Retina (tissue), 1 donor: ENCODE measurements at regions not wholly inside any gene's neighbourhood (a gene's known extent, or its start where the extent isn't known, plus 50 kb on each side); places are given as distances from the start of the nearest gene placed in this dataset.
A peak's percentile ranks its signal among the peaks of the same experiment; 100 is the strongest.
"Not testable (repeated sequence)": the region's sequence is repeated elsewhere in the genome, so short reads cannot be mapped to it uniquely, and the experiment has no call there.

Experiments used
- DNase-seq: peaks from one replicate; pipeline ENCODE4 v3.0.0-alpha.2; 2016

DNA sequence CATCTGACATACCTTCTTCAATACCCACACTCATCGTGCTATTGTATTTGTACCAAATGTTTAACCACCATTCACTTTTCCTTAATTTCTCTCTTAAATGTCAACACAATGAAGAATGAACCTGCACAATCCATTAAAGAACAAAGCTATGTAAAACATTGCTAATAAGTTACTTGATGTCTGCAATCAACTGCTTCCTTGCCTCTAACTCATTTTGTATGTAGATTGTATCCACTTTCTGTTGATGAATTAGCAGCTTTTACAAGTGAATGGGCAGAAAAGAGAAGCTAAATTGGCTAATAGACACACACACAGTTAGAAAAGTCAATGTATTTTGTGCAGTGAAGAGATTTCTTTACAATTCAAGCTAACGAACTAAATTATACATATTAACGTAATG is 212.5 kb upstream of the NDST3 start:
- DNase-seq = no peak

DNA sequence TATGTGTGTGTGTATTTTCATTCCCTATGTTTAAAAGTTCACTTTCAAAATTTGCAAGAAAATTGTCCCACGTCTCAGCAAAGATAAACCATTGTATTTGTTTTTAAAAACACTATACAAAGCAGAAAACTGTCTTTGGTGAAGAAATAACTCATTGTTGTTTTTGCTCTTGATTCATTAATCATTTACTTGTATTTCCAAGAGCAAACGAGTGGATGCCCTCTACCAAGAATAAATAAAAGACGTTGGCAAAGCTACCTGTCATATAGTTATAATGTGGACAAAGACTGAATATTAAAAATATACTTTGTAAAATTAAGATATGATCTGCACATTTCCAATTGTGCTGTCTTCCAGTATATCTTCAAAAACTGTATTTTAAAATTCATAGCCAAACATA is 210.9 kb upstream of the NDST3 start:
- no peak for DNase-seq

DNA sequence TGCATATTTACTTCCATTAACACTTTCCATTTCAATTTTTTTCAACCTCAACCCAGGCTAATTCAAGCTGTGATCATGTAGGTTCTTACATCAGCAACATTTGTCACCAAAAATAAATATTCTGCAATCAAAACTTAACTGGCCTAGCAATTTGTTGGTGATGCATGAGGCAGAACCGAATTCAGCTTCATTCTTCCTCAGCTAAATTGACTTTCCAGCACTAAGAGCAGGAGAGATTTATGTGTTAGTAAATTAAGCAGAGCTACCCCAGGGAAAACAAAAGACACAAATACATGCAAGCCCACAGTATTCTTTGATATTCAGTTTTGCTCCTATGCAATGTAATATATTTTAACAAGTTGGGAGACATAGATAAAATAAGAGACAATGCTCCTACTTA is 208.7 kb upstream of the NDST3 start:
- no peak for DNase-seq

DNA sequence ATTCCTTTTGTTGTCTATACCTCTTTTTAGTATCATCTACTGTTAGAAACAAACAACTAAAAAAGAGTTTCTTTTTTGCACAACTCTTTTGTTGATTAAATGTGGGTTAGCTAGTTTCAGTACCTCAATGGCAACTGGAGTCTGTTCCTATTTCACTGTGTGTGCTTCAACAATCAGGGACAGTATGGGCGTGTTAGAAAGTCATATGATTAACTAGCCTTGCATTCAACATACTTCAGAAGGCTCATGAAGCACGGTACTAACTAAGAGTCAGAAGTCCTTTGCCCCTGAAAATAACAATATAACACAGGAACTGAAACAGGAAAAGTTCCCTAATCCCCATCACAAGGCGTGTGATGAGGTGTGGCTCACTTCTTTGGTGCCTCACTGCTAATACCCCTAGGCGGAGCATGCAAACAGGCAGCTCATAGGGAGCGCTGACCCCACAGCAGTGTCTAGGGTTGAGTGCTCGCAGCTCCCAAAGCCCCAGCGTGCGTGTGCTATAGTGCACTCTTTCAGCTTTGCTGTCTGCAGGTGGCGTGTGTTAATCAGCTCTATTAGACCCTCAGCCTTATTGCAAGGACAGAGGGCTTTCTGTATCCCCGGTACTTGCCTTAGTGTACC is 203.1 kb upstream of the NDST3 start:
- no peak for DNase-seq

DNA sequence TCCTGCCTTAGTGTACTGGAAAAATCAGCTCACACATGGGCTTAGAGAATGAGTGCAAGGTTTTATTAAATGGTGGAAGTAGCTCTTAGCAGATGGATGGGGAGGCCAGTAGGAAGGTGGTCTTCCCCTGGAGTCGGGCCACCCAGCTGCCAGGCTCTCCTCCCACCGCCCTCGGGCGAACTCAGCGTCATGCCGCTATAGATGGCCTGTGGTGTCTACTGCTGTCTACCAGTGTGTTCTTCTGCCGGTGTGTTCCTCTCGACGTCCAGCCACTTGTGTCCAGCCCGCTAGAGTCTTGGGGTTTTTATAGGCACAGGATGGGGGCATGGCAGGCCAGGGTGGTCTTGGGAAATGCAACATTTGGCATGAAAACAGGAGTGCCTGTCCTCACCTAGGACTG is 198.7 kb upstream of the NDST3 start:
- no peak for DNase-seq

- DNase-seq = peak; percentile 2
Measured at GRCh38 chr4:117844594-117844993, 189.7 kb upstream of the NDST3 start.

DNA sequence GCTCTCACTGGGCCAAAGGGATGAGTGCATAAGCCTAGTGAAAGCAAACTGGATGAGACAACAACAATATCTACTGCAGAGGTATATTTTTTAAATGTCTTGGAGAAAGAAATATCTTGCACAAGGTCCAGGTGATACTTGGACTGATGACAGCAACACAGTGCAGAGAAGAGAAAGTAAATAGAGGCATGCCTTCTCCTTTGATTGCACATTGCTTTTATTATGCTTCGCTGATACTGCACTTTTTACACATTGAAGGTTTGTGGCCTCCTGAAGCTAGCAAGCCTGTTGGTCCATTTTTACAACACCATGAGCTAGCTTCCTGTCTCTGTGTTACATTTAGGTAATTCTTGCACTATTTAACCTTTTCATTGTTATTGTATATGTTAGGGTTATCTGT is 189.0 kb upstream of the NDST3 start:
- DNase-seq = peak; percentile 8

GRCh38 chr4:117847849-117848248 is 186.4 kb upstream of the NDST3 start:
- no peak for DNase-seq

DNA sequence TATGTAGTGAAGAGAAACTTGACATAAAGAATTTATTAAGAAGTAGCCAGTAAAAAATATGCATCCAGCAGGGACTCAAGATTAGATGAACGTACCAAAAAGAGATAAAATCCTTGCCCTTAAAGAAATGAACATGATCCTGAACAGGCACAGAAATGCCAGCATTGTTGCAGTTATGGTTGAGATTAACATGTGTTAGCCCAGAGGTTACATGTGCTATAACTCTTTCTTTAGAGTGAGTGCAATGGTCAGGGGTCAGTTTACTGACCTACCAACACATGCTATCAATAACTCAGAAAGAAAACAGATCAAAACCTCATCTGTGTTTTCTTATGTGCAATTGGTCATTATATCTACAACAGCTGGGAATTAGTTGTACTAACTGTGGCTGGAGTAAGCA is 166.1 kb upstream of the NDST3 start:
- no peak for DNase-seq

- DNase-seq = no peak
Measured at GRCh38 chr4:117873779-117874178, 160.5 kb upstream of the NDST3 start.

DNA sequence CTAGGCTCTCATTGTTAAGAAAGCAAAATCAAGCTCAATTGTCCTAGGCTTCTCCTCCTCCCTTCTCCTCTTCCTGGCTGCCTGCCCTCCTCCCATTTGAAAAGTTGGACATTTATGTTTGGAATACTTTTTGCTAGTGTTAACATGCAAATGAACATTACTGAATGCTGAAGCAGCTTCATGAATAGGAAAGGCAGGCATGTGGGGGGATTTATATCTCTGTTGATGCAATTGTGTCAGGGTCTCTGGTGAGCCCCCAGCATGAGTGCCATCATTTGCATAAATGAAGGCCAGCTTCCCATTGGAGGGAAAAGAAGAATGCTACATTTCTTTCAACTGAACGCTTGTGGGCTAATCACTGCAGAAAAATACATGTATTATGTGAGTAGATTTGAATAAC is 160.1 kb upstream of the NDST3 start:
- no peak for DNase-seq

DNA sequence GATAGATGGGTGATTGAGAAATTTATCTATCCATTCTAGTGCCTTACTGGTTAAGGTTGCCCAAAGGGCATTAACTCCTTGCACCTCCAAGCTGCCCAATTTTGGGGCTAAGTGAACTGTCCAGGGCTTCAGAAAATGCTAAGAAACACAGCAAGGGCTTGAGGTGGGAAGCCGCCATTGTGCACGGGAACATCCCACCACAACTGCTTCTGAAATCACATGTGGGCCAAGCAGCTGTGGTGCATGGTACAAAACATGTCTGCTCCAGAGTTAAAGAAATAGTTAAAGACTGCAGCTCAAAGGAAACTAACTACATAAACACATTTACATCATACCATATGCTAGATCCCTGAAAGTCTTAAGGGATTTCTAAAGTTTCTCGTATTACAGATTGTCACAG is 144.3 kb upstream of the NDST3 start:
- no peak for DNase-seq

DNA sequence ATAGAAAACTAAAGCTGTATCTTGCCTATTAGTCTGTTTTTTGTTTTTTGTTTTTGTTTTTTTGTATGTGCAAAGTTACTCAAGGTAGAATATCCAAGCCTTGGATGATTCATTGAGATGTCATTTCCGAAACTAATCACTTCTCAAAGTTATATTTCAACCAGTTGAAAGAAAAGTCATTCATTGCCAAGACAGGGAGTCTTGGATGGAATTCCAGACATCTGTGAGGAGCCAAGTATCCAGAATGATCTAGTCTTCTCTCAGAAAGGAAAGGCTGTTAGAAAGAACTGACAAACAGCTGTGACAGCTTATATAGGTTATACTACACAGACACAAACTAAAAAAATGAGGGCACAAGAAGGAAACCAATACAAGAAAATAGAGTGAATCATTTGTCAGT is 141.1 kb upstream of the NDST3 start:
- no peak for DNase-seq

GRCh38 chr4:117898496-117898895 is 135.8 kb upstream of the NDST3 start:
- no peak for DNase-seq

GRCh38 chr4:117900832-117901231 is 133.5 kb upstream of the NDST3 start:
- no peak for DNase-seq

GRCh38 chr4:117907646-117908045 is 126.6 kb upstream of the NDST3 start:
- no peak for DNase-seq

DNA sequence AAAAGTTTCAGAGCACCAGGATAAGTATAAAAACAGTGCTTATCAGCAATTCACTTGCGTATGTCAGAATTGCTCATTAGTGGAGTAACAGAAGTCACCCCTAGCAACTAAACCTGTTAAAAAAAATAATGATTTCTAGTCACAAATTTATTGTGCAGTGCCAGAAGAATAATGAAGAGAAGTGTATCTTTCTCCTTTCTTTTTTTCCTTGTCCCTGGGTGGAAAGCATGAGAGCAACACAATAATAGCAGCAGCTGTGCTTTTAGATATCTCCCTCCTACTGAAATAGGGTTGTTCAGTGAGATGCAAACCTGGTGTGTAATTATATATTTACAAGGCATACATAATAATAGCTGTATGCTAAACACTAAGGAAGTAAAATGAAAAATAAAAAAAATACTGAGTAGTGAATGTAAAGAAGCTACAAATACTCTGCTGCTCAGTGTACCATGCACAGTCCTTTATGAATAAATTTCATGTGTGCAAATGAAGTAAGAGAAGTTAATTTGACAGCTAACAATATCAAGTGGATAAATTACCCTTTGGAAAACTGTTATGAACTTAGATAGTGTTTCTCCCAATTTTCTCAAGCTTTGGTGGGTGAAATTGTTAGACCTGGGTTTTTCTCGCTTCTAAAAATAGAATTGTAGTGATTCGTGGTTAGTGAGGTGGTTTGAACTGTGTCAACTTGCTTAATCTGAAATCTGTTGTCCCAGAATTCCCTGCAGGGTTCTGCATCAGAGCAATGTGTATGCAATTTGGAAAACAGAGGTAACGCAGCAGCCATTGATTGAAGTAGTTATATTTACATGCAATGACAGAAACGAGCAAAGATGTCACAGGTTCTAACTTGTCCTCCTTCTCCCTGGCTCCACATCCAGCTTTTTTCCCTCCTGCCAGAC is 125.7 kb upstream of the NDST3 start:
- DNase-seq = peak; percentile 5

DNA sequence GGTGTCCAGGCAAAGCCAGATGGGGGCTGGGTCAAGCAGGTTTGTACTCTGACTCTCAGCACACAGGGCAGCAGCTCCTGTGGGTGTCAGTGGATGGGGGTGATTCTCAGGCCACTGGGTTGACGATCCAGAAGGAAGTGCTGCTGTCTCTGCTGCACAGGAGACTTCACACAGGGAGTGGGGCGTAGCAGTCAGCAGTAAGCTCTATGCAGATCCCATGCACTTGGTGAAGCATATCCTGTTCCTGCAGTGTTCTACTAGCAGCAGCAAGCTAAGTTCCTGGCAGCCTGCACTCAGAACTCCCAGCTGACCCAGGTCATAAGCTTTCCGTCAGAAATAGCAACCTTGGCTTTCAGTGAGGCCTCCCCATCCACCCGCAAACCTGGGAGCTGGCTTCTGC is 117.6 kb upstream of the NDST3 start:
- DNase-seq = no peak

- not testable (repeated sequence) for DNase-seq
Measured at GRCh38 chr4:117922311-117922710, 112.0 kb upstream of the NDST3 start.

DNA sequence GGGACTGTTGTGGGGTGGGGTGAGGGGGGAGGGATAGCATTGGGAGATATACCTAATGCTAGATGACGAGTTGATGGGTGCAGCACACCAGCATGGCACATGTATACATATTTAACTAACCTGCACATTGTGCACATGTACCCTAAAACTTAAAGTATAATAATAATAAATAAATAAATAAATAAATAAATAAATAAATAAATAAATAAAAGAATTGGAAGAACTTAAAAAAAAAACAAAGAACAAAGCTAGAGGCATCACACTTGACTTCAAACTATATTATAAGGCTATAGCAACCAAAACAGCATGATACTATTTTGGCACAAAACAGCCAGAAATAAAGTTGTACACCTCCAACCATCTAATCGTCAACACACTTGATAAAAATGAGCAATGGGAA is 106.5 kb upstream of the NDST3 start:
- not testable (repeated sequence) for DNase-seq

- peak; percentile 27 for DNase-seq
Measured at GRCh38 chr4:117941611-117942010, 92.7 kb upstream of the NDST3 start.

DNA sequence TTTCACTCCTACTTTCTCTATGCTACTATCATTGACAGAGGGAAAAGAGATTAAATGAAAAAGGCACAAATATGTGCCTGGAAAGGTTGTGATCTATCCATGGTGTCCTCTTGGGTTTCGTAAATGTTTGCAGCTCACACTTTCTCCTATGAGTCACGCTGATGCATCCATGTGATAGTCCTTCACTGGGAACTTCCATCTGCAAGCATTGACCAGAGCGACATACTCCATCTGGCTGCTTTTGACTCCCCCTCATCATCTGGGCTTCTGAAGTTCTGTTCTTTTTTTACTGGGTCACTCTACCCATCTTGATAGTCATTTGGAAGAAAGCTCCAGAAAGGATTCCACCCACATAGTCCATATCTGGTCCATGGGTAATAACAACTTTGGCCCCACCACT is 84.7 kb upstream of the NDST3 start:
- no peak for DNase-seq

DNA sequence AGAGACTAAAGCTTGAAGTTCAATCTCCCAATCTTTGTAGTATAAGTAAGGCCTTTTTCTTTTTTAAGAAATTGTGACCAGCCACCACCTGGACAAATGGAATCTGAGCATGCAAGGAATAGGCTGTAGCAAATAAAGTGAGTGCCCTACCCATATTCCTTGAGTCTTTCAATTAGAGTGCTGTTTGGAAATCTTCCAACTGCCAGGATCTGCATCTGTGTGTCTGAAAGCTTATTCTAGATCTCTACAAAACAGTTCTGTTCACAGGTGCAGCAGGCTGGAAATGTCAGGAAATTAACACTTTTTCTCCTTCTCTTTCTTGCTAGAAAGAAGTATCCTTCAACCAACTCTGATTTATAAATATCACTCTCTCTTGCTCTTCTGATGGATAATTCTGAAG is 76.7 kb upstream of the NDST3 start:
- no peak for DNase-seq

DNA sequence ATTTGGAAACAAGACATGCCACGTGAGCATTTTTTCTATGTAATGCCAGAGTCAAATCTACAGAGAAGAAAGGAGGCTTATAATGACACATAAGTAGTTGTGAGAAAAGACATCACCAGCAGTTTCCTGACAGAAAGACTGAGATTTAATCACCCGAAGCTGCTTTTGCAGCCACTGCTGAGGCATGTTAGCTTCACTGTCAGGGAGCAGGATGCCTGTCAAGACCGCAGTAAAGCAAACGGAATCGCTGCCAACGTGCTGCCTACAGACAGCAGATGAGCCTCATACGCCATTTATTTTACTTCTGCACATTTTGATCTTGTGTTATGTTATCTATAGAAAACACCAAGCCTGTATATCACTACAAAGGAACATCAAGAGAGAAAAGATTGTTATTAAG is 68.7 kb upstream of the NDST3 start:
- peak; percentile 50 for DNase-seq

GRCh38 chr4:117968606-117969005 is 65.7 kb upstream of the NDST3 start:
- no peak for DNase-seq
